Ovary (tissue), 3 donors: ENCODE measurements at regions not wholly inside any gene's neighbourhood (a gene's known extent, or its start where the extent isn't known, plus 50 kb on each side); places are given as distances from the start of the nearest gene placed in this dataset.

Source experiments
- POLR2A ChIP-seq: fragments of 450-650 bp; IDR thresholded peaks from one replicate; pipeline ENCODE4 v1.6.1; 2017; ENCODE audit warnings: antibody characterized with exemption, mild to moderate bottlenecking, moderate library complexity
- TF ChIP-seq, protein P1 (sequence below), 3 donors: fragments of 450-650 bp in 2 of 3; fragments of 200-600 bp in 1 of 3; IDR thresholded peaks; one replicate each; pipeline versions ENCODE4 v1.5.1 to v1.8.0; 2016 to 2022; ENCODE audit warnings: antibody characterized with exemption in 3 of 3, mild to moderate bottlenecking in 1 of 3
- donor health status: DM: no; HTN: no; CAD: no.

DNA sequence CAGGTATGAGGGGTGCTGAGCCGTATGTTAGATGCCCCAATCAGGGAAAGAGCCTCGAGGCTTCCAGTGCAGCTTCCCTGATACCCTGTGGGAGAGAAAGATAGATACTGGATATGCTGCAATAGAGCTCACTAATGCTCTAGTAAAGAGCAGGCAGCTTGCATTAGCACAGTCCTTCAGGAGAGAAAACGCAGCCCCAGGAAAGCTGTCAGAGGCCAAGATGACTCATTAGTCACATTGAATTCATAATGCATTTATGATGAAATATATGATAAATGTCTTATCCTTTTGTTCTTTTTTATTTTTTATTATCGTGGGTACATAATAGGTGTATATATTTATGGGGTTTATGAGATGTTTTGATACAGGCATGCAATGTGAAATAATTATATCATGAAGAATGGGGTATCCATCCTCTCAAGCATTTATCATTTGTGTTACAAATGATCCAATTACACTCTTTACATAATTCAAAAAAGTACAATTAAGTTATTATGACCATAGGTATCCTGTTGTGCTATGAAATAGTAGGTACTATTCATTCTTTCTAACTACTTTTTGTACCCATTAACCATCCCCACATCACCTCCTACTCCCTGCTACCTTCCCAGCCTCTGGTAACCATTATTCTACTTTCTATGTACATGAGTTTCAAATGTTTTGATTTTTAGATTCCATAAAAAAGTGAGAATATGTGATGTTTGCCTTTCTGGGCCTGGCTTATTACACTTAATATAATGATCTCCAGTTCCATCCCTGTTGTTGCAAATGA, 94.5 kb upstream of the TOP3B start:
- TF ChIP-seq POLR2A: no peak
- TF ChIP-seq, protein P1, sequence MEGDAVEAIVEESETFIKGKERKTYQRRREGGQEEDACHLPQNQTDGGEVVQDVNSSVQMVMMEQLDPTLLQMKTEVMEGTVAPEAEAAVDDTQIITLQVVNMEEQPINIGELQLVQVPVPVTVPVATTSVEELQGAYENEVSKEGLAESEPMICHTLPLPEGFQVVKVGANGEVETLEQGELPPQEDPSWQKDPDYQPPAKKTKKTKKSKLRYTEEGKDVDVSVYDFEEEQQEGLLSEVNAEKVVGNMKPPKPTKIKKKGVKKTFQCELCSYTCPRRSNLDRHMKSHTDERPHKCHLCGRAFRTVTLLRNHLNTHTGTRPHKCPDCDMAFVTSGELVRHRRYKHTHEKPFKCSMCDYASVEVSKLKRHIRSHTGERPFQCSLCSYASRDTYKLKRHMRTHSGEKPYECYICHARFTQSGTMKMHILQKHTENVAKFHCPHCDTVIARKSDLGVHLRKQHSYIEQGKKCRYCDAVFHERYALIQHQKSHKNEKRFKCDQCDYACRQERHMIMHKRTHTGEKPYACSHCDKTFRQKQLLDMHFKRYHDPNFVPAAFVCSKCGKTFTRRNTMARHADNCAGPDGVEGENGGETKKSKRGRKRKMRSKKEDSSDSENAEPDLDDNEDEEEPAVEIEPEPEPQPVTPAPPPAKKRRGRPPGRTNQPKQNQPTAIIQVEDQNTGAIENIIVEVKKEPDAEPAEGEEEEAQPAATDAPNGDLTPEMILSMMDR (IDR thresholded peaks at IDR 0.05): no peak
